ENCODE measurements at regions not wholly inside any gene's neighbourhood (a gene's known extent, or its start where the extent isn't known, plus 50 kb on each side); places are given as distances from the start of the nearest gene placed in this dataset.
A peak's percentile ranks its signal among the peaks of the same experiment; 100 is the strongest.

- DNase-seq: no peak
- WGBS: 73% methylated on average over 15 of the region's 15 CpGs
These were observed 153.4 kb upstream of the DYNLRB2 start for GRCh38 chr16:80387318-80387921.

GRCh38 chr16:80384862-80385261, 155.9 kb upstream of the DYNLRB2 start:
- Histone ChIP-seq H2AFZ (ENCODE audit: low read depth, low read length) (no peak overlapping the region), H3K4me3 (ENCODE audit: insufficient read depth in 1 of 2, low read depth in 1 of 2, low read length in 2 of 2) (no peak overlapping the region), H3K18ac (ENCODE audit: low read depth in 1 of 2, low read length in 2 of 2) (no peak overlapping the region), H3K9ac (ENCODE audit: low read length) (no peak overlapping the region), H2BK12ac (ENCODE audit: low read length in 2 of 2) (no peak overlapping the region), H2BK15ac (ENCODE audit: low read depth, poor library complexity, severe bottlenecking) (no peak overlapping the region), H3K9me3 (ENCODE audit: control insufficient read depth, low read length) (no peaks in the 10 kb centered on the region), H4K91ac (ENCODE audit: low read length) (no peak overlapping the region), H3K4ac (ENCODE audit: low read depth in 1 of 2, low read length in 2 of 2) (no peak overlapping the region), H3K27ac (ENCODE audit: low read length, poor library complexity, severe bottlenecking) (no peak overlapping the region), H3K23ac (ENCODE audit: low read length in 2 of 2) (no peak overlapping the region), H3K27me3 (ENCODE audit: control insufficient read depth in 1 of 2, insufficient read depth in 1 of 2, low read length in 2 of 2) (peaks cover 4% of the 10 kb centered on the region in 2 experiments), H3K36me3 (ENCODE audit: control insufficient read depth in 1 of 2, insufficient read depth in 2 of 2, low read depth in 1 of 2, low read length in 2 of 2) (no peaks in the 10 kb centered on the region), H2BK5ac (ENCODE audit: low read depth, low read length, poor library complexity, severe bottlenecking) (no peak overlapping the region), H3K4me2 (ENCODE audit: low read length, poor library complexity, severe bottlenecking) (no peak overlapping the region), H3K14ac (ENCODE audit: low read length in 2 of 2) (no peak overlapping the region), H2BK120ac (ENCODE audit: low read depth, low read length) (no peak overlapping the region), H3K4me1 (ENCODE audit: control insufficient read depth, insufficient read depth, low read depth, low read length) (no peaks in the 10 kb centered on the region), H4K8ac (ENCODE audit: low read length) (no peak overlapping the region), H2AK5ac (ENCODE audit: low read length, severe bottlenecking) (no peak overlapping the region), H3K79me1 (replicated peaks; ENCODE audit: low read length, poor library complexity, severe bottlenecking) (no peaks in the 10 kb centered on the region)
- no peak for DNase-seq

More at GRCh38 chr16:80387318-80387921, 153.4 kb upstream of the DYNLRB2 start:
- Histone ChIP-seq H2BK15ac (ENCODE audit: low read depth, poor library complexity, severe bottlenecking) (no peak overlapping the region), H3K23ac (ENCODE audit: low read length in 2 of 2) (no peak overlapping the region), H3K27me3 (ENCODE audit: control insufficient read depth in 1 of 2, insufficient read depth in 1 of 2, low read length in 2 of 2) (peaks cover 1 to 4% of the 10 kb centered on the region in 2 experiments), H3K36me3 (ENCODE audit: control insufficient read depth in 1 of 2, insufficient read depth in 2 of 2, low read depth in 1 of 2, low read length in 2 of 2) (no peaks in the 10 kb centered on the region), H4K91ac (ENCODE audit: low read length) (no peak overlapping the region), H3K9ac (ENCODE audit: low read length) (no peak overlapping the region), H3K18ac (ENCODE audit: low read depth in 1 of 2, low read length in 2 of 2) (no peak overlapping the region), H3K27ac (ENCODE audit: low read length, poor library complexity, severe bottlenecking) (no peak overlapping the region), H3K4me2 (ENCODE audit: low read length, poor library complexity, severe bottlenecking) (no peak overlapping the region), H2AFZ (ENCODE audit: low read depth, low read length) (no peak overlapping the region), H2BK5ac (ENCODE audit: low read depth, low read length, poor library complexity, severe bottlenecking) (no peak overlapping the region), H2AK5ac (ENCODE audit: low read length, severe bottlenecking) (no peak overlapping the region), H2BK120ac (ENCODE audit: low read depth, low read length) (no peak overlapping the region), H3K4ac (ENCODE audit: low read depth in 1 of 2, low read length in 2 of 2) (no peak overlapping the region), H2BK12ac (ENCODE audit: low read length in 2 of 2) (no peak overlapping the region), H3K4me3 (ENCODE audit: insufficient read depth in 1 of 2, low read depth in 1 of 2, low read length in 2 of 2) (no peak overlapping the region), H3K14ac (ENCODE audit: low read length in 2 of 2) (no peak overlapping the region), H3K9me3 (ENCODE audit: control insufficient read depth, low read length) (no peaks in the 10 kb centered on the region), H3K4me1 (ENCODE audit: control insufficient read depth, insufficient read depth, low read depth, low read length) (no peaks in the 10 kb centered on the region), H3K79me1 (replicated peaks; ENCODE audit: low read length, poor library complexity, severe bottlenecking) (no peaks in the 10 kb centered on the region), H4K8ac (ENCODE audit: low read length) (no peak overlapping the region)

- Histone ChIP-seq H2AK5ac (ENCODE audit: low read length, severe bottlenecking) (no peak overlapping the region), H2BK12ac (ENCODE audit: low read length in 2 of 2) (no peak overlapping the region), H4K8ac (ENCODE audit: low read length) (no peak overlapping the region), H3K14ac (ENCODE audit: low read length in 2 of 2) (no peak overlapping the region), H2AFZ (ENCODE audit: low read depth, low read length) (no peak overlapping the region), H3K27me3 (ENCODE audit: control insufficient read depth in 1 of 2, insufficient read depth in 1 of 2, low read length in 2 of 2) (peaks cover 4% of the 10 kb centered on the region in 2 experiments), H2BK120ac (ENCODE audit: low read depth, low read length) (no peak overlapping the region), H3K23ac (ENCODE audit: low read length in 2 of 2) (no peak overlapping the region), H3K18ac (ENCODE audit: low read depth in 1 of 2, low read length in 2 of 2) (no peak overlapping the region), H3K4me1 (ENCODE audit: control insufficient read depth, insufficient read depth, low read depth, low read length) (no peaks in the 10 kb centered on the region), H3K27ac (ENCODE audit: low read length, poor library complexity, severe bottlenecking) (no peak overlapping the region), H3K36me3 (ENCODE audit: control insufficient read depth in 1 of 2, insufficient read depth in 2 of 2, low read depth in 1 of 2, low read length in 2 of 2) (no peaks in the 10 kb centered on the region), H3K9ac (ENCODE audit: low read length) (no peak overlapping the region), H4K91ac (ENCODE audit: low read length) (no peak overlapping the region), H3K4me3 (ENCODE audit: insufficient read depth in 1 of 2, low read depth in 1 of 2, low read length in 2 of 2) (no peak overlapping the region), H3K4me2 (ENCODE audit: low read length, poor library complexity, severe bottlenecking) (no peak overlapping the region), H2BK15ac (ENCODE audit: low read depth, poor library complexity, severe bottlenecking) (no peak overlapping the region), H3K9me3 (ENCODE audit: control insufficient read depth, low read length) (no peaks in the 10 kb centered on the region), H3K4ac (ENCODE audit: low read depth in 1 of 2, low read length in 2 of 2) (no peak overlapping the region), H2BK5ac (ENCODE audit: low read depth, low read length, poor library complexity, severe bottlenecking) (no peak overlapping the region), H3K79me1 (replicated peaks; ENCODE audit: low read length, poor library complexity, severe bottlenecking) (no peaks in the 10 kb centered on the region)
- DNase-seq: no peak
- 82% methylated on average over 2 of the region's 4 CpGs for WGBS
These were observed 160.3 kb upstream of the DYNLRB2 start for GRCh38 chr16:80380514-80380913.

GRCh38 chr16:80377096-80377956, 163.5 kb upstream of the DYNLRB2 start:
- Histone ChIP-seq H3K4ac (ENCODE audit: low read depth in 1 of 2, low read length in 2 of 2) (no peak overlapping the region), H3K27ac (ENCODE audit: low read length, poor library complexity, severe bottlenecking) (no peak overlapping the region), H3K27me3 (ENCODE audit: control insufficient read depth in 1 of 2, insufficient read depth in 1 of 2, low read length in 2 of 2) (peaks cover 0 to 2% of the 10 kb centered on the region in 2 experiments), H3K36me3 (ENCODE audit: control insufficient read depth in 1 of 2, insufficient read depth in 2 of 2, low read depth in 1 of 2, low read length in 2 of 2) (no peaks in the 10 kb centered on the region), H3K4me2 (ENCODE audit: low read length, poor library complexity, severe bottlenecking) (no peak overlapping the region), H2AFZ (ENCODE audit: low read depth, low read length) (no peak overlapping the region), H3K4me1 (ENCODE audit: control insufficient read depth, insufficient read depth, low read depth, low read length) (no peaks in the 10 kb centered on the region), H2BK5ac (ENCODE audit: low read depth, low read length, poor library complexity, severe bottlenecking) (no peak overlapping the region), H3K23ac (ENCODE audit: low read length in 2 of 2) (no peak overlapping the region), H4K91ac (ENCODE audit: low read length) (no peak overlapping the region), H2BK120ac (ENCODE audit: low read depth, low read length) (no peak overlapping the region), H3K18ac (ENCODE audit: low read depth in 1 of 2, low read length in 2 of 2) (no peak overlapping the region), H3K4me3 (ENCODE audit: insufficient read depth in 1 of 2, low read depth in 1 of 2, low read length in 2 of 2) (peak overlapping the region in 1 of 2 experiments; percentile 38), H3K9me3 (ENCODE audit: control insufficient read depth, low read length) (no peaks in the 10 kb centered on the region), H3K14ac (ENCODE audit: low read length in 2 of 2) (no peak overlapping the region), H4K8ac (ENCODE audit: low read length) (no peak overlapping the region), H3K9ac (ENCODE audit: low read length) (peak overlapping the region; percentile 25), H2BK12ac (ENCODE audit: low read length in 2 of 2) (no peak overlapping the region), H3K79me1 (replicated peaks; ENCODE audit: low read length, poor library complexity, severe bottlenecking) (no peaks in the 10 kb centered on the region), H2BK15ac (ENCODE audit: low read depth, poor library complexity, severe bottlenecking) (no peak overlapping the region), H2AK5ac (ENCODE audit: low read length, severe bottlenecking) (no peak overlapping the region)
- no peak for DNase-seq
- 77% methylated on average over 15 of the region's 16 CpGs for WGBS
